COR-L47 (cell line): ENCODE measurements at regions not wholly inside any gene's neighbourhood (a gene's known extent, or its start where the extent isn't known, plus 50 kb on each side); places are given as distances from the start of the nearest gene placed in this dataset.
A peak's percentile ranks its signal among the peaks of the same experiment; 100 is the strongest.
"Not testable (repeated sequence)": the region's sequence is repeated elsewhere in the genome, so short reads cannot be mapped to it uniquely, and the experiment has no call there.

ENCODE experiments used
- DNase-seq: peaks from one replicate; lab custom pipeline; 2025; lab: John Stamatoyannopoulos, UW

DNA sequence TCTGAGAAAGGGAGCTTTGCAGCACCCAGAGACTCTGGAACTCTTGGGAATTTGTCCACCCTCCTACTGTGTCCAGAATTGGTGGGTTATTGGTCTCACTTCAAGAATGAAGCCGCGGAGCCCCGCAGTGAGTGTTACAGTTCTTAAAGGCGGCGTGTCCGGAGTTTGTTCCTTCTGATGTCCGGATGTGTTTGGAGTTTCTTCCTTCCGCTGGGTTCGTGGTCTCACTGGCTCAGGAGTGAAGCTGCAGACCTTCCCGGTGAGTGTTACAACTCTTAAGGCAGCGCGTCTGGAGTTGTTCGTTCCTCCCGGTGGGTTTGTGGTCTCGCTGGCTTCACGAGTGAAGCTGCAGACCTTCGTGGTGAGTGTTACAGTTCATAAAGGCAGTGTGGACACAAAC, 824.7 kb downstream of the LRRTM4 start:
- not testable (repeated sequence) for DNase-seq

DNA sequence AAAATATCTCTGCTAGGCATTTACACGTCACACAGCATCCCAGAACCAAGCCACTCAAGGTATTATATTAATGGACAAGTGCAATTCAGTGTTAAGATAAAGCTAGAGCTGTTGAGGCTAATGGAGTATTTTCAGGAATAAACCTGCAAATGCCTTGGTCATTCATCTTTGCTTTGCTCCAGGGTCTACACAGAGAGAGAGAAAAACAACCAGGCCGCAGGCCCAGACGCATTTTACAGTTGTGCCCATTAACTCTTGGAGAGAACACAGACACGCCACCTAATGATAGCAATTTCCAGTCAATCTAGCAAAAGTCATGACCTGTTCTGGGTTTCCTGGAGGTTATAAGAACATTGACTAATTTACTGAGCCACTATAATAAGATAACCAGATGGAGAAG, 829.3 kb downstream of the LRRTM4 start:
- DNase-seq, result no peak

- DNase-seq, result no peak
These were observed 833.4 kb downstream of the LRRTM4 start for GRCh38 chr2:76688732-76689131.

DNA sequence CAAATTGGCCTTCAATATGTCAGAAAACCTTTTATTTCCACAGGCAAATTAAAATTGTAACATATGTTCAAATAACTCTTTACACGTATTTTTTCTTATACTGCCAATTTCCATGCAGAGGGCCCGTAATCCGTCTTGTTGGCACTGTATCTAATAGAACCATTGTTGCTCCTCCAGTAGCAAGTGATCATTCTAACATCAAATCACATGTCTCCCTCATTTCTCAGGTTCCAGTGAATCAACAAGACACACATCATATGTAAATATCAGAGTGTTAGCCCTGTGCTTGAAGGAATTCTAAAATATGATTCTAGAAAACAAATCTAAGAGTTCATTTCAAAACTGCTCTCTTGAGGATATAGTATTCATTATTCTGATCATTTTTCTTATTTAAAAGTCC, 834.3 kb downstream of the LRRTM4 start:
- no peak for DNase-seq

DNA sequence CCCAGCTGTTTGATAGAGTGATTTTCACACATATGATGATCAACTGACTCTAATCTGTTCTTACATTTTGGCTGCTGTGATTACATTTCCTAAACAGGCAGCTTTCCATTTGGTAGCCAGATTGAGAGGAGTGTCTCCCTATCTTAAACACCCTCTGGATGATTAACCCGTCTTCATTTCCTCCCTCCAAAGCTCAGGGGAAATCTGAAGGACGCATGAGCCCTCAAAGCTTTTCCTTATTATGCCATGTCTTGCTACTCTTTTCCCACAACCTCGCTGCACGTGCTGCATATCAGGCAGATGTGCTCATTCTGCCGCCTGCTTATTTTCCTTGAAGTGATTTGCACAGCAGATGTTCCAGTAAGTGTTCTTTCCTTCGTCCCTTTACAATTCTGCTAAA, 837.4 kb downstream of the LRRTM4 start:
- DNase-seq, result no peak

- no peak for DNase-seq
These were observed 843.2 kb downstream of the LRRTM4 start for GRCh38 chr2:76679025-76679396.

- no peak for DNase-seq
These were observed 843.7 kb downstream of the LRRTM4 start for GRCh38 chr2:76678383-76679024.

DNA sequence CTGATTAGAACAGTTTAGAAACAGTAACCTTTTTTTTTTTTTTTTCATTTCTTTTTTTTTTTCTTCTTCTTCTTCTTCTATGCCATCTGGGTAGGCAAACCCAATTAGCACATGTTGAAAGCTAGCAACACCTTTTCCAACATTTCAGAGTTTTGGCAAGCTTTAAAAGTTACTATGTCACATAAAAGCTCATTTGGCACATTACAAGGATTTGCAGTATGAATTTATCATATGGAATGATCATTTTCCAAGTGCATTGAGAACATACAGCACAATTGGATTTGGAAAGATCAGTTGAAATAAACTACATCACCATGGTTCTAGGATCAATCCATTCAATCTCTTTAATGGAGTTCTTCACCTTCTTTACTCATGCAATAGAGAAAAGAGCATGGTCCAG, 847.0 kb downstream of the LRRTM4 start:
- DNase-seq, result no peak

GRCh38 chr2:76672798-76673197, 849.4 kb downstream of the LRRTM4 start:
- DNase-seq, result no peak

- no peak for DNase-seq
These were observed 852.2 kb downstream of the LRRTM4 start for GRCh38 chr2:76669966-76670465.

DNA sequence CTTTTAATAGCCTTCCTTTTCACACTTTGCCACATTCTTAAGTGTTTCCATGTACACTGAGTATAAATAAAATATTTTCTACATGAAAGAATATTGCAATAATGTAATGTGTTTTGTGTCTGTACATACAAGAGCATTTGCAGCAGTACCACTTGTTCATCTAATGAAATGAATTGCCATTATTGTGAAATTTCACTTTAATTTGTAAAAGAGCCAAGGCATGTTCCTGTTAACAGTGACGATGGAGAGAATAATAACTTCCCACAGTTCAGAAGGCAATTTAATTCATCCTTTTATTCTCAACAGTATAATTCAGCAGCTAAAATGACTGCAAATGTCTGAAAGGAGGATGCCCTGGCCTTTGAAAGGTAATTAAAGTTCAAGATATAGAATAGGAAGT, 853.9 kb downstream of the LRRTM4 start:
- DNase-seq, result no peak

DNA sequence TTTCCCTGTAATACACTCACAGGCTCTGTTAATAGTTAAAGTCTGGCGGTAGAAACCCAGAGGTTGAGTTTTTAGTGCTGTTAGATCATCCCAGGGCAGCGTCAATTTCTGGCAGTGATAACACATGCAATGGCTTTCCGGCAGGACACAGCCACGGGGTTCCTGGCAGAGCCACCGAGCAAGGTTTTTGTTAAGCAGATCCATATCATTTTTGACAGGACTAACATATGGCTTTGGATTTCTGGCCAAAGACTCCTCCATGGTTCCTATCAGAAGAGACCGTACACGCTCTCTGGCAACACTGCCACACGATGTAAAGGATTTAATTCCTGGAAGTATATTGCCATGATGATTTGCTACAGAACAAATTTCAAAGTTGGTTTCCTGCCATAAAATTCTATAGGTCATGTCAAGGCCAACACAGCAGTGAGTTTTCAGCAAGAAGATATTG, 854.3 kb downstream of the LRRTM4 start:
- DNase-seq, result no peak

- DNase-seq, result no peak
These were observed 880.0 kb downstream of the LRRTM4 start for GRCh38 chr2:76642129-76642528.

- DNase-seq, result no peak
These were observed 880.7 kb downstream of the LRRTM4 start for GRCh38 chr2:76641506-76641905.

GRCh38 chr2:76640905-76641304, 881.3 kb downstream of the LRRTM4 start:
- DNase-seq, result no peak

GRCh38 chr2:76639171-76639680, 883.0 kb downstream of the LRRTM4 start:
- peak; percentile 56 for DNase-seq

- DNase-seq, result no peak
These were observed 888.8 kb downstream of the LRRTM4 start for GRCh38 chr2:76633276-76633921.

- no peak for DNase-seq
These were observed 897.1 kb downstream of the LRRTM4 start for GRCh38 chr2:76625101-76625500.

DNA sequence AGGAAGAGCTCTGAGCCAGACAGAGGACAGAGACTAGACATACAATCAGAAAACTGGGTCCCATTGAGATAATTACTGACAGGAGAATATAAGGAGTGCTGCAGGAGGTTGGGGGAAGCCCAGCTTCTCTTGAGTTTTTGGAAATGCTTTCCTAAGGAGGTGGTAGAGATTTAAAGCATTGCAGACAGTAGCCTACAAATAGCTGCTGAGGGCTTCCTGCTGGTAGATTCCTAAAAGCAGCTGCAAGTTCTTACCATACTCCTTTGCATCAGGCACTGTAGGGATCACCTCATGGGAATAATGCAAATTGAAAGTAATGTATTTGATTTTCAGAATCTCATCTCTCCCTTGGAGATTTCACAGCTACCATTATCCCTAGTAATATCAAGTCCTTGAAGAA, 902.6 kb upstream of the GCFC2 start:
- DNase-seq, result no peak

- DNase-seq, result no peak
These were observed 902.0 kb upstream of the GCFC2 start for GRCh38 chr2:76612764-76613163.

DNA sequence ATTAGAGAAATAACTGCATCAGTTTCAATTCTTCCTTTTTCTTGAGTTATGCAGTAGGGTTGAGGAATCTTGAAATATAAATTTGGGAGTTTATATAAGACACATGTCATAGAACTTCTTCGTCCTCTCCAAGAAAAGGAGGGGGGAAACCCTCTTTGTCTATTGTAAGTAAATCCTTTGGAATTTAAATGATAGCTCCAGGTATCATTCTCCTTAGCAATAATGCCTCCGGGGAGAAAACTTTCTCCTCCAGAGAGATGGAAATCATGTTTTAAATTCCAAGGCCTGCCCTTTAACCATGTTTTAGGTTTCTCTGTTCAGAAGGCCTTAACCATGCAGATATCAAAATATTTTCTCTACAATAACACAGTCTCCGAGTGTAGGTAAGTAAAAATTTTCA, 899.7 kb upstream of the GCFC2 start:
- no peak for DNase-seq

DNA sequence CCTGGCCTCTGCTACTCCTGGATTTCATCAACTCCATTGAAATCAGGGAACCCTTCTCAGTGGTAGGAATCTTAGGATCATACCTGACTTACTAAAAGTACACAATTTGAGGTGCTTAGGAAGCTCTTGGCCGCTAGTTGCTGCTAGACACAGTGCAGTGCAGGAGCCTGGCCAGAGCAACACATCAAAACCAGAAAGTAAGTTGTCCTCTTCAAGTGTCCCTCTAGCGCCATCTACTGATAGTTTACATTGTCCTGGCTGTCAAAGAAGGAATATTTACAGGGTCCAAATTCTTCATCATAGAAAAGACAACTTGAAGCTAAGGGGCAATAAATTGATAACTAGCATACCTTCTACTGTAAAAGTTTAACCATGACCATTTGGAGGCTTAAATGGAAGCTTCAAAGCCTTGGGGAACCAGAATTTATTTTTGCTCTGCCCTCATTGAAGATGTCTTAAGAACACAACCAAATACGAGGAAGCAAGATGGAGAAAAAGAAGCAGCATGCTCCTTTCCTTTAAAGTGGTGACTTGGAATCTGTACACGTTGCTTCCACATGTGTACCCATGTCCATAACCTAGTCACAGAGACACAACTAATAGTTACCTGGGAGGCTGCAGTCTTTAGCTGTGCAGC, 889.1 kb upstream of the GCFC2 start:
- peak; percentile 86 for DNase-seq

- no peak for DNase-seq
These were observed 873.8 kb upstream of the GCFC2 start for GRCh38 chr2:76584474-76584873.
